HG03066 (cell line): ENCODE measurements at regions not wholly inside any gene's neighbourhood (a gene's known extent, or its start where the extent isn't known, plus 50 kb on each side); places are given as distances from the start of the nearest gene placed in this dataset.
"Not testable (repeated sequence)": the region's sequence is repeated elsewhere in the genome, so short reads cannot be mapped to it uniquely, and the experiment has no call there.

ENCODE experiments used
- ATAC-seq: cut with Tn5 transposase; IDR thresholded peaks from one replicate; pipeline ENCODE4 v1.9.1; 2021; ENCODE audit warnings: low read depth; ENCODE audit not compliant: unreplicated experiment

DNA sequence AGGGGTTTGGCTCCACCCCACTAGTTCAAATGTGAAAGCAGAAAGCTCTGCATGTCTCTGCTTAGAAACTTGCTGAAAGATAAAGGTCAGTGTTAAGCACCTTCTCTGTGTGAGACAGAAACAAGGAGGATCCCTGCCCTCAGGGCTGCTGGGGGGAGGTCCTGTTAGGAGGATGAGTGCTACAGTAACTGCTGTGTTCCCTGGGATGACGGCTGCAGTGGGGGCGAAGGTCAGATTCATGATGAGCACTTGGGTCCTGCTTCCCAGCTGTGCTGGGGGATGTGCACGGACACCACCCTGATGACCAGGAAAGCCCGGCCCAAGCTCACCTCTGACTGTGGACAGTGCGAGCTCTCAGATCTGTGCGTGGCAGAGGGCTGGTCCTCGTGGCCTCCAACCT lies 252.6 kb downstream of the DLL1 start:
- no peak for ATAC-seq

DNA sequence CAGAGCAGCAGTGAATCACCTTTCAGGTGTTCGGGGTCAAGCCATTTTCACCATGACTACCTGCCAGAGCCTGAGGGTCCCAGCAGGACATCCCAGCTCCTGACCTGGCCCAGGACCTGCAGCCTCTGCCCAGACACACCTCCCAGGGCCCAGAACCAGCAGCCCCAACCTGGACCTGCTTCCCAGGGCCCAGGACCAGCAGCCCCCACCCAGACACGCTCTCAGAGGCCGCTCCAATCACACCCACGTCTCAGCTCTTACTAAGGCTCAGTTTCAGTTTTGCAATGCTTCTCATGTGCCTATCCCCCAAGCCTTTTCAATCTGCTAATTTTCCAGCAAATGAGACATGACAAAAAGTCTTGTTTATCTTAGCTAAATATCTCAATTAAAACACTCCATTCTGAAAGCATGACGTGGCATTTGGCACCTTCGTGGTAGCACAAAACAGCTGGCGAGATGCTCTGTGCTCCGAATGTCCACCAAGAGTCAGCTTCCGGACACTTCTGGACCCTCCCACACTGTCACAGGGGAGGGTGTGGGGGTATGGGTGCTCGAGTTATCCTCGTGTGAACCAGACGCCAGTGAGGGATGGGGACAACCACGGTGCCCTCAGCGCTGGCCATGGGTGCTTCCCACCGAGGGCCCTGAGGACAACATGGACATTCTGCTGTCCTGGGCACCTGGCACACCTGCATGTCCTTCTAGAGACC lies 253.2 kb downstream of the DLL1 start:
- no peak for ATAC-seq

DNA sequence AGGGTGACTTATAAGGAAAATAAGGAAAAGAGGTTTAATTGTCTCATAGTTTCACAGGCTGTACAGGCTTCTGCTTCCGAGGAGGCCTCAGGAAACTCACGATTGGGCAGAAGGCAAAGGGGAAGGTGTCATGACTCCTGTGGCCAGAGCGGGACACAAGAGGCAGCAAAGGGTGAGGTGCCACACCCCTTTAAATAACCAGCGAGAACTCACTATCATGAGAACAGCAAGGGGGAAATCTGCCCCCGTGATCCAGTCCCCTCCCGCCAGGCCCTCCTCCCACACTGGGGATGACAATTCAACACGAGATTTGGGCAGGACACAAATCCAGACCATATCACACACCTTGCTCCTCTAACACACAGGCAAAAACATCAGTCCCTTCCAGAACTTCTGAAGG lies 254.0 kb downstream of the DLL1 start:
- ATAC-seq: no peak

DNA sequence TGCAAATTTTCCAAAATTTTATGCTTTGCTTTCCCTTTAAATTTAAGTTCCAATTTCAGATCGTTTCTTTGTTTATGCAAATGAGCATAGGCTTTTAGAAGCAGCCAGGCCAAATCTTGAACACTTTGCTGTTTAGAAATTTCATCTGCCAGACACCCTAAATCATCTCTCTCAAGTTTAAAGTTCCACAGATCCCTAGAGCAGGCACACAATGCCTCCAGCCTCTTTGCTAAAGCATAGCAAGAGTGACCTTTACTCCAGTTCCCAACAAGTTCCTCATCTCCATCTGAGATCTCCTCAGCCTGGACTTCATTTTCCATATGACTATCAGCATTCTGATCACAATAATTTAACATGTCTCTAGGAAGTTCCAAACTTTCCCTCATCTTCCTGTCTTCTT lies 254.5 kb downstream of the DLL1 start:
- not testable (repeated sequence) for ATAC-seq

DNA sequence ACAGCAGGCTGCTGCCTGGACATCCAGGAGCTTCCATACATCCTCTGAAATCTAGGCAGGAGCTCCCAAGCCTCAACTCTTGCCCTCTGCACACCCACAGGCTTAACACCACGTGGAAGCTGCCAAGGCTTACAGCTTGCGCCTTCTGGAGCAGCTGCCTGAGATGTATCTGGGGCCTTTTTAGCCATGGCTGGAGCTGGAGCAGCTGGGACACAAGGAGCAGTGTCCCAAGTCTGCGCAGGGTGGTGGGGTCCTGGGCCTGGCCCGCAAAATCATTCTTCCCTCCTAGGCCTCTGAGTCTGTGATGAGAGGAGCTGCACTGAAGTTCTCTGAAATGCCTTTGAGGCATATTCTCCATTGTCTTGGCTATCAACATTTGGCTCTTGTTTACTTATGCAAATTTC lies 255.0 kb downstream of the DLL1 start:
- no peak for ATAC-seq

DNA sequence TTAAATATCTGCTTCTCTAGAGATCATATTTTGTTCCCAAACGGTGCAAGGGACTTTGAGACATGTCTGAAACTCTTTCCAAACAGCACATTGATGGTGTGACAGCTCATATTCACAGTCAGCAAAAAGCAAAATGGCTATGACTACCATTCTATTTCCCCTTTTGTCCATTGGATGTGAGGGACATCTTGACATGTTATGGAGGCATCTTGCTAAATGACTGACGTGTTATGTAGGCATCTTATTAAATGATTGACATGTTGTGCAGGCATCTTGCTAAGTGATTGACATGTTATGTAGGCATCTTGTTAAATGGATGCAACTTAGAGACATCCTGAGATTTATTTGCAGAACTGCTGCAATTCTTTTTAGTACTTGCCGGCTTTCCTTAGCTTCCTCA lies 255.8 kb downstream of the DLL1 start:
- no peak for ATAC-seq

DNA sequence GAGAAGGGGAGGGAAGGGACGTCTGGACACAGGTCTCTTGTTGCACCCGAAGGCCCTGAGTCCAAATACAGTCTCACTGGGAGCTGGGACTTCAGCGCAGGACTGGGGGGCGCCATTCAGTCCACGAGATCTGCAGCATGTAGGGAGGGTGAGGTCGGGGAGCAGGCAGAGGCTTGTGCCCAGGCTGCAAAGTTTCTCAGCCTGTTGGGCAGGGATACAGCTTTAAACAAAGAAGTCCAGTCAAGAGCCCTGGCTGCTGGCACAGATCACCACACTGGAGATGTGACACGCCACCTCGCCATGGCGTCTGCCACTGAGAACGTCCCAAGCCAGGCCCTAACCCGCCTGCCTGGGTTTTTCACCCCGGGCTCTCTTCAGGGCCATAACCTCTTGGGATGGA lies 256.6 kb downstream of the DLL1 start:
- ATAC-seq: no peak

DNA sequence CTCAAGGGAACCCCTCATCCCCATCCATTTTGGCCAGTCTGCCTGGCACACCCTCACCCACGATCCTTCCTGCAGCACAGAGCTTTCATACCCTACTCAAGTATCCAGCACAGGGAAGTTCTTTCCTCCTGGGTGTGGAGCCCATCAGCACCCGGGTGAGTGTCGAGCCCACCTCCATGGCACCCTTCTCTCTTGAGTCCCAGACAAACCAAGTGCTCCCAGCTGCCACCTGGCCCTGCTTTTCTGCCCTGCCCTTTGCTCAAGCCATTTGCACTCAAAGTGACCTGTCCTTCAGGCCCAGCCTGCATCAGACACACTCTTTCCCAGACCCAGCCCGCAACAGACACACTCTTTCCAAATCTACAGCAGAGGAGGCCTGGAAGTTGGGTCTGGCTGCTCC lies 257.2 kb downstream of the DLL1 start:
- ATAC-seq: no peak

DNA sequence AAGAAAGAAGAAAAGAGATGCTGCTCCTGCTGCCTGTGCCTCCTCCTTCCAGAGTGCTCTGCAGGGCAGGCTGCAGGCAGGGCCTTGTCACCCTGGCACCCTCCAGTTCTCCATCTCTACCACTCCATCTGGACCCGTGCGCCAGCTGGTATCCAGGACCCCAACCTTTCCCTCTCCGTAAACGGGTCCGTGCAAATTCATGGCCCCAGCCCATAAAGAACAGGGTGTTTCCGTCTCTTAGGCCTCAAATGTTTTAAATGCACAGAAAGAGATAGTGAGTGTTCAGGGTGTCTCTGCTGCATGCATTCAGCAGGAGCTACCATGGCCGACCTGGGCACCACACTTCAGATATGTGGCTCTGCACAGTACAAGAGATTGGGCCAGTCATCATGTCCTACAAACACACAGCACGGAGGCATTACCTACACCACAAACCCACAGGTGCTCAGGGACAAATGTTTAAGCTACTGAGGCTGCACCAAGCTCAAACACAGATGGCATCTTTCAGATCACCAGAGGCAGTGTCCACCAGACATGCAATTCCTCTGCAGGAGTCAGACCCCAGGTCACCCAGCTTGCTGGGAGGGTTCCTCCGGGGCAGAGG lies 258.1 kb downstream of the DLL1 start:
- no peak for ATAC-seq

DNA sequence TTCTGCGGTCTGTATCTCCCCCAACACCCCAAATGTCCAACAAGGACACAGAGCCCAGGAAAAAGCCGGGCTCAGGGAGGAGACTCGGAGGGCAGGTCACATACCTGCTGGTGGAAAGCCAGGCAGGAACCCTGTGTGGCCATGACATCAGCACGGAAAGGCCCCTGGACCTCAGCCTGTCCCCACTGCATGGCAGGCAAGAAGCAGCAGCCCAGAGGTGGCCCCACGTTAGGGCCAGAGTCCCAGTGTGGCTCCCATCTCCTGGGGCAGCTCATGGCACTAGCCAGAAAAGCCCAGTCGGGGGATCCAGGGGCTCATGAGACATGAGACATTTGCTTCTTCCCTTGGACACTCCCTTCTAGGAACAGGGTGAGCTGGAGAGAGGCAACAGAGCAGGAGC lies 258.7 kb downstream of the DLL1 start:
- ATAC-seq: no peak

DNA sequence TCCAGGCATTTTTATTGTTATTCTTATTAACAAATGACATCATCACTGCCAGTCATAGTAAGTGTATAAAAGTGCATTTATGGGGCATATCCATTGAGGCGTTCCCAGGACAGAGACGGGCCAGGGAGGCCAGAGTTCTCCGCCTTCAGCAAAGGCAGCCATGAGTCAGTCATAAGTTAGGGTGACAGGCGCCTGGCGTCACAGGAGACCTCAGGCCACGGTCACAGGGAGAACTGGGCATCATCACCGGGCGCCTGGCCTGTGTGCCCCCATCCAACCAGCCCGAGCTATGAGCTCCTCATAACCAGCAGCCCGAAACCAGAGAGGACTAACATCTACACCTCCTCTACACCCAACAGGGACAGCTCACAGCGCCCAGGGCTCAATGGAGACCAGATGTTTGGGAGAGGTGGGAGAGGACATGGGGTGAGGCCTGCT lies 259.2 kb downstream of the DLL1 start:
- ATAC-seq: no peak

DNA sequence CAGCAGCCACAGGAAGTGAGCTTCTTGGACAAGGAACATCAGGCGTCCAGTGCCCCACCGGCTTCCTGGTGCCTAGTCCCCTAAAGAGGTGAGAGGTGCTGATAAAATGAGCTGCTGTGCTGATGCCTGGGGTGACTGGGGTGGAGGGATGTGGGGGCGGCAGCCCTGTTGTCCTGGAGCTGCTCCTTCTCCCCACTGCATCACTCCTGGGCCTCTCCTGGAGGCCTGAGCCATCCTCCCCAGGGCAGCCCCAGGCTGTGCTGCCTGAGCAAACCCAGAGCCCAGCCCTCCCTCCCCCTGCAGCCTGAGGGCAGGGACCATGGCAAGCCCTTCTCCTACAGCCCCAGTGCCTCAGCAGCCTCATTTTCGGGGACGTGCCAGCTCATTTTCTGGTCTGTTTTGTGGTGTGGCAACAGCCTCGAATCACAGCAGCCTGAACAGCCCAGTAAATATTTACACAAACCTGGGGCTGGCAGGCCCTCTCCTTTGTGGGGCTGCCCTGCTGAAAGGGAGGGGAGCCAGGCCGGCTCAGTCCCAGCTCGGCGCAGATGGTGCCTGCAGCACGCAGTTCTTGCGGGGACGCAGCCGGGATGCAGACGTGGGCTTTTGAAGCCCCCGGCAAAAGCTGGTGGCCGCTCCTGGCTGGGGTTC lies 259.9 kb downstream of the DLL1 start:
- no peak for ATAC-seq

DNA sequence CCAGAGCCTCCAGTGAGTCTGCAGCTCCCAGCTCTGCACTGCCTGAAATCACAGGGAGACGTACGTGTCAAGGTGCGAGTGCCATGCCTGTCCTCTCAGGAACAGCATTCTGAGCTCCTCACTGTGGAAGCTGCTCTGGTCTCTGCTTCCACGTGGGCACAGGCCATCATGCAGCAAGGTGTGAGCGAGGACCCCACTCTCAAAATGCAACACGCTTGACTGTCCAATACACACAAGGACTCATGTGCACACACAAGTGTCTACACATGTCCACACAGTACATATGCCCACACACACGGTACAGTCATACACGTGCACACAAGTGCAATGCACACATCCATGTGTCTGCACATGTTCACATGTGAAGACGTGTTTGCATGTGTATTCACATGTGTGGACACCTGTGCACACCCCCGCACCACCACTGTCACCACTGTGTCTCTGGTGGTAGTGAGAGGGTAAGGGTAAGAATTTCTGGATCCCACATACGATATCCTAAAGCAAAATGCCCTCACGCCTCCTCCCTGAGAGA lies 260.5 kb downstream of the DLL1 start:
- no peak for ATAC-seq

DNA sequence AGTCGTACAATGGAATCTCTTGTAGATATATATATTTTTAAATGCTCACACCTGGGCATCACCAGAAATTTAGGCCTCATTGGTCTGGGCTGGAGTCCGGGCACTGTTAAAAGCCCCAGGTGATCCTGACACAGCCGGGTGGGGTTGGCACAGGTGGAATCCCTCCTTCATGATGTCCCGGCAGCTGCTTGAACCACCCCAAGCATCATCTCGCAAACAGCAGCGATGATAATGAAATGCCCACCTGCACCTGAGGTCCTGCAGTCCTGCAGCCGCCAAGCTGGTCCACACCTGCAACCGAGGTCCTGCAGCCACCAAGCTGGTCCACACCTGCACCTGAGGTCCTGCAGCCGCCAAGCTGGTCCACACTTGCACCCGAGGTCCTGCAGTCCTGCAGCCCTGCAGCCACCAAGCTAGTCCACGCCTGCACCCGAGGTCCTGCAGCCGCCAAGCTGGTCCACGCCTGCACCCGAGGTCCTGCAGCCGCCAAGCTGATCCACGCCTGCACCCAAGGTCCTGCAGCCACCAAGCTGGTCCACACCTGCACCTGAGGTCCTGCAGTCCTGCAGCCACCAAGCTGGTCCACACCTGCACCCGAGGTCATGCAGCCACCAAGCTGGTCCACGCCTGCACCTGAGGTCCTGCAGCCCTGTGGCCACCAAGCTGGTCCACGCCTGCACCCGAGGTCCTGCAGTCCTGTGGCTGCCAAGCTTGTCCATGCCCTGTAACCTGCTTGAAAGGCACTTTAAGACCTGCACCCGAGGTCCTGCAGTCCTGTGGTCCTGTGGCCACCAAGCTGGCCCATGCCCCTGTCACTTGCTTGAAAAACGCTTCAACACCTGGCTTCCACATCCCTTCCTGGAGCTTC lies 261.2 kb downstream of the DLL1 start:
- no peak for ATAC-seq

DNA sequence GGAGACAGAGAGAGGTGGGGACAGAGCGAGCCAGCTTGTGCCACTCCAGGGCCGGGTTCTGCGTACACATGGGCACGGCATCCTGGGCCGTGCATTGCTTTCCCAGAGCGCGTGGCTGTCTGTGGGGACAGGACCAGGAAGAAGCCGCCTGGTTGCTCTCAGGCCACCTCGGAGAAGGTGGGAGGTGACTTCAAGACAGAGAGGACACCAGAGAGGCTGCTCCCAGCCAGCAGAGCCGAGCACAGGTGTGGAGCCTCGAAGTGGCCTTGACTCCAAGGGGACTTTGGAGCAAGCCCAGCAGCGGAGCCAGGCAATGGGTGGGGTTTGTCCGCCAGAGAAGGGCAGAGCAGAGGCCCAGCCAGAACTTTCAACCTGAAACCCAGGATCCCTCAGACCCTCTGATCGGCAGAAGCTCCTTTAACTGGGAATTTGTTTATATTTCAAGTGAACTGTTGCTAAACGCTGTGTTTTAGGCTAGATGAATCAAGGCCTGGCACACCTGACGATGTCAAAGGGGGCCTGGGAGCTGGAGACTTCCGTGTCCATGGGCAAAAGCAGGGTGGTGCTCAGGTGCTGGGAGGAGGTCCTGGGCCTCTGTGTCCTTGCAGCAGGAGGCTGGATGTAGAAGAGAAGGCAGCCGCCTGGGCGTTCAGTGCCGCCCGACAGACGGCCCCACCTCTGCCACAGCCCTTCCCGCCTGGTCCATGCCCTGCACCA lies 262.1 kb downstream of the DLL1 start:
- no peak for ATAC-seq

DNA sequence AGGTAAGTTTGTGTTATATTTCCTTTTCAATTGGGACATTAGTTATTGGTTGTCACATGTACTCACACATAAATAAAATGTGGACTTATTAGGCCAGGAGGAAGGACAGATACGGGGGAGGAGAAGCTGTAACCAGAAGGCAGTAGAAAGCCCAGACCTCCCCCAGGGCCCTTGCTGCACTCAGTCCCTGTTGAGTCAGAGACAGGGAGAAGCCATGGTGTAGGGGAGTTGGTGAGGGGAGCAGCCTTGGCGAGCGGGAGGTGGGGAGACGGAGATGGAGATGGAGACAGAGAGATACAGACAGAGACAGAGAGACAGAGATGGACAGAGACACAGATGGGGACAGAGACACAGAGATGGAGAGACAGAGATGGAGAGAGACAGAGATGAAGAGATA lies 263.2 kb downstream of the DLL1 start:
- no peak for ATAC-seq

DNA sequence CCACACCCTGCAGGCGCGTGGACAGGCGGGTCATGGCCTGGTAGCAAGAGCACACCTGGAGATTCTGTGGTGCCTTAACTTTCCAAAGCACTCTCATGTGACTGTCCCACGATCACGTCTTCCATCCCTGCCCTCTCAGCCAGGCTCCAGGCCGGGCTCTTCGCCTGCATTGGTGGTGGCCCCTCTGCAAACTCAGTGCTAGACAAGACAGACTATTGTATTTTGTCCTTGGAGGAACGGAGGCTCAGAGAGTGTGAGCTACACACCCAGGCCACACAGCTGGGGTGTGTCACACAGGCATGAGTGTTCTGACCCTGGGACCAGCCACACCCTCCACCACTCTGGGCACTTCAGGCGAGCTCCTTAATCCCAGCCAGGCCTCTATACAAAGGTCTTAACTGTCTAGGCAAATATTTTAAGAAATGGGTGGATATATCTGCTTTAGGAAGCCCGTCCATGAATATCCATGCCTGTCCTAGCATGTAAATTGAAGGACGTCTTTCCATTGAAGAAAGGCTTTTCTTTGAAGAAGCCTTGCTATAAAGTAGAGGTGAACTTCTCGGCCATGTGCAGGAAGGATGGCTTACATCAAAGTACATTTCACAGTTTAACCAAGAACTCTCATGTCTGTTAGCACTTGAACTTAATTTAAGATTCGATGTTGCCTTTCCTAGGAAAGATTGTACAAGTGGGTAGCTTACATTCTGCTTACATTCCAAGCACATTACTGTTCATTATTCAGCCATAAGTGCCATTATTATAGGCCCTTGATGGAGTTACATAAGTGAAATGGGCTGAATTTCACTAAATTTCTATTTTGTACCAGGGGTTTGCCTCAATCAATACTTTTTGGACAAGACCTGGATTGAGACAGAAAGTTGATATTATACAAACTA lies 263.9 kb downstream of the DLL1 start:
- no peak for ATAC-seq

DNA sequence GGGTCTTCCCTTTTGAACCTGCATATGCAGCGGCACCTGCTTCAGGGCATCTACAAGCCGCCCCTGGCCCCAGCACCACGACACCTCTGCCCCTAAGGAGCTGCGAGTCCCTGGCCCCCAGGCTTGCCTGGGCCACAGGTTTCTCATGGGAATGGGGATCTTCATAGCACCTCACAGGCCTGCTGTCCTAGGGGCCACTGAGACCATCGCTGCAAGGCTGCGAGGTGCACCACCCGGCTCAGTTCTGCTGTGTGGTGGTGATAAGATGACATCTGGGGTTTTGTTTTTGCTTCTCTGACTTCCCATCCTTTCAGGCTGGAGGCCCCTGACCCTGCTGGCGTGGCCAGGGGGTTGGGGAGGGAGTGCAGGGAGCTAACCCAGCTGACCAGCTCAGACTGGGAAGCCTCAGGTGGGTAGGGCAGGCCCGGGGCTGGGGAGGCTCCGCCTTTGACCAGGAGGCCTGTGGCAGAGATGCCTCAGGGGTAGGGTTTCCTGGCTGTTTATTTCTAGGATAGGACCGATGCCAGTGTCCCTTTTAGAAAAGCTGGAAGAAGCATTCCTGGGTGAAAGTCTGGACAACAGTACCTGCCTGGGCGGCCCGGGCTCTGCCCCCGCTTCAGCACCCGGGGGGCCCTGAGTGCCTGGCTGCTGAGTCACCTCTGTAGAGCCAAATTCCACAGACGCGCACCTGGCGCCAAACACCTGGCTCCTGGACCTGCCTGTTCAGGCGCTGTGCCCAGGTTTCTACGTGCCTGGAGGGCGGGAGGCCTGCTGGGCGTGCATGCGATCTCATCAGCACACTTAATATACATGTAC lies 264.7 kb downstream of the DLL1 start:
- no peak for ATAC-seq
